ENCODE measurements at regions not wholly inside any gene's neighbourhood (a gene's known extent, or its start where the extent isn't known, plus 50 kb on each side); places are given as distances from the start of the nearest gene placed in this dataset.

GRCh38 chr16:88321635-88322499 lies 60.9 kb upstream of the ZNF469 start:
- no peak for DNase-seq (ENCODE audit: low read depth)

- DNase-seq (ENCODE audit: low read depth): no peak
These were observed 60.2 kb upstream of the ZNF469 start for GRCh38 chr16:88322500-88322970.

GRCh38 chr16:88323041-88323440 lies 59.7 kb upstream of the ZNF469 start:
- DNase-seq (ENCODE audit: low read depth): no peak

- DNase-seq (ENCODE audit: low read depth): no peak
These were observed 59.0 kb upstream of the ZNF469 start for GRCh38 chr16:88323546-88324330.

GRCh38 chr16:88325087-88325750 lies 57.5 kb upstream of the ZNF469 start:
- no peak for DNase-seq (ENCODE audit: low read depth)

- no peak for DNase-seq (ENCODE audit: low read depth)
These were observed 56.8 kb upstream of the ZNF469 start for GRCh38 chr16:88325976-88326375.

GRCh38 chr16:88326611-88327485 lies 55.9 kb upstream of the ZNF469 start:
- no peak for DNase-seq (ENCODE audit: low read depth)

- DNase-seq (ENCODE audit: low read depth): no peak
These were observed 55.0 kb upstream of the ZNF469 start for GRCh38 chr16:88327561-88328312.

DNA sequence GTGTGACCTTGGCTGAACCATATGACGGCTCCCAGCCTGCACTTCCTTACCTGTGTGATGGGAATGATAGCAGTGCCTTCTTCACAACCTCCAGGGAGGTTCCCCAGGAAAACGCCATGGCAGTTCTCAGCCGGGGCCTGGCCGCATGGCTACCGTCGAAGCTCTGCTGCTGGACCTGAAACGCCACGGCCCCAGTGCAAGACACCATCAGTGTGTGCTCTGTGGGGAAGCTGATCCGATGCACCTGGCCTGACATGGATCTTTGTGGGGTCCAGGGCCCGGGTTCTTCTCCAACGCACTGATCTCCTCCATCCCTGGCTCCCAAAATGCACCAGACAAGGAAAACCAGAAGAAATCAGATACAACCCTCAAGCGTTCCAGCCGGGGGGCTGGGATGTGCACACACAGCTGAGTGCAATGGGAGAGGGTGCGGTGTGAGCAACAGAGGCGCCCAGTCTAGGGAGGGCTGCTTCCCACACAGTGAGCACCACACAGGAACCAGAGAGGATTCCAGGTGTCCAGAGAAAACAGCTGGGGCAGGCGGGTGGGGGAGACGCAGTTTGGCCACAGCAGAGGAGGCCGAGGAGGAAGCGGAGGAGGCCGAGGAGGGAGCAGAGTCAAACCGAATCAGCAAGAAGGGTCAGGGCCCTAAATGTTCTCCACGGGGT lies 54.3 kb upstream of the ZNF469 start:
- no peak for DNase-seq (ENCODE audit: low read depth)

GRCh38 chr16:88329726-88330700 lies 52.7 kb upstream of the ZNF469 start:
- peak; percentile 67 for DNase-seq (ENCODE audit: low read depth)

GRCh38 chr16:88330971-88331890 lies 51.5 kb upstream of the ZNF469 start:
- DNase-seq (ENCODE audit: low read depth): no peak

DNA sequence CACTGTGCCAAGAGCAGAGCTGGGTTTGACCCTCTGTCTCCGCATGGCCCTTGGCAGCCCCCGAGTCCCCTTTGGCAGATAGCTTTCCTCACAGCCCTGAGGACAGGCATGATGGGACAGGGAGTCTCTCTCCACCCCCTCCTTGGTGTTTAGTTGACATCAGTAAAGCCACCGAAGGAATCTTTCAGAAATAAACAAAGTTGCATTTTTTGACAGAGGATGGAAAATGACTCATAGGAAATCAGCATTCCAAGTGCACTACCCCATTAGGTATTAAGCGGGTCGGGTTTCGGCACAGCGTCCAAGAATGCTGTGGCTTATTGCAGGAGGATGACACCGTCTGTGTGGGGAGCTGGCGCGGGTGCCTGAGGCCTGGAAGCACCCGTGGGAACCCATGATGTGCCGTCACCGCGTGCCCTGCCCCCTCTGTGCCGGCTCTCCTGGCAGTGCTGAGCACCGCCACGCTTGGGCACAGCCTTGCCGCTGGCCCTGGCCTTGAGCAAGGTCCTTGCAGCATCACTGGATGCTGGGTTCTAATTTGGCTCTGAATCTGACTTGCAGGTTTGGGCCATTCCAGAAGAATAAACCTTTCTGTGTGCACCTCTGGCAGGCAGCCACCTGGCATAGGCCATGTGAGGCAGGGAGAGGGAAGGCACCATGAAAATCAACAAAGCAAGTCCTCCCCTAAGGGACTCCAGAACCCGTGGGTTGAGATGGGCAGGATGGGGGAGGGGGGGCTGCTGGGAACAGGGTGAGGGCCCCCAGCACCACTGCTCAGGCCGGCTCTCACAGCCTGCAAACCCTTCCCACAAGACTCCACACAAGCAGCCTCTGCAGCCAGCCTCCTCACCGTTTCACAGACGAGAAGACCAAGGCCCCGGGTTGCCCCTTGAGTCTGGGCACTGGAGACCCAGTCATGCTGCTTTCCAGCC lies 50.5 kb upstream of the ZNF469 start:
- peak; percentile 98 for DNase-seq (ENCODE audit: low read depth)

GRCh38 chr16:88332921-88333825 lies 49.6 kb upstream of the ZNF469 start:
- DNase-seq (ENCODE audit: low read depth): peak; percentile 26
